ENCODE measurements at regions not wholly inside any gene's neighbourhood (a gene's known extent, or its start where the extent isn't known, plus 50 kb on each side); places are given as distances from the start of the nearest gene placed in this dataset.

GRCh38 chr1:67916140-67916886 lies 83.0 kb upstream of the GNG12 start (continued):
- TF ChIP-seq REST (IDR thresholded peaks at IDR 0.05; ENCODE audit: low read depth) (no peak), RAD21 (IDR thresholded peaks at IDR 0.05; ENCODE audit: low read depth) (no peak), SIN3A (IDR thresholded peaks at IDR 0.05; ENCODE audit: low read depth) (no peak)

GRCh38 chr1:67909776-67910175 lies 76.5 kb upstream of the GNG12 start:
- Histone ChIP-seq H3K9ac (ENCODE audit: low read length) (no peak overlapping the region), H4K20me1 (ENCODE audit: insufficient read depth) (no peaks in the 10 kb centered on the region), H3K9me3 (ENCODE audit: control insufficient read depth in 1 of 2, insufficient read depth in 1 of 2, low read depth in 1 of 2, low read length in 2 of 2) (no peaks in the 10 kb centered on the region), H3K27me3 (ENCODE audit: insufficient read depth, low read length) (no peaks in the 10 kb centered on the region), H3K4me3 (replicated peaks in 1 of 2; ENCODE audit: low read depth in 1 of 2, low read length in 2 of 2) (no peak overlapping the region), H3K4me2 (ENCODE audit: low read length) (no peak overlapping the region), H3K79me2 (ENCODE audit: insufficient read depth, low read length) (no peaks in the 10 kb centered on the region), H3K4me1 (ENCODE audit: control insufficient read depth in 1 of 2, insufficient read depth in 2 of 2, low read length in 2 of 2) (no peaks in the 10 kb centered on the region; a peak in 1 of 4 replicates), H2AFZ (ENCODE audit: low read depth, low read length, poor library complexity, severe bottlenecking) (no peak overlapping the region), H3K9me2 (ENCODE audit: insufficient read depth) (no peaks in the 10 kb centered on the region), H3K27ac (ENCODE audit: low read depth, low read length) (no peak overlapping the region), H3K36me3 (ENCODE audit: control insufficient read depth in 1 of 2, insufficient read depth in 2 of 2, low read length in 2 of 2) (no peaks in the 10 kb centered on the region)
- no TSS peak for BruUV-seq (replicated peaks)
- POLR2A ChIA-PET: no interaction called here
- intact Hi-C loops (cut with micrococcal nuclease): no loop called here
- CTCF ChIA-PET: no interaction called here
- ATAC-seq (no peak), DNase-seq (ENCODE audit: low read depth, low spot score) (no peak)
- RAD21 ChIA-PET (ENCODE audit: low non-redundant PET in 1 of 2, low total read pairs in 2 of 2, uncharacterized antibody in 2 of 2, unreplicated experiment in 2 of 2): no interaction called here
- TF ChIP-seq CEBPB (IDR thresholded peaks at IDR 0.05; ENCODE audit: low read depth) (no peak), POLR2A (IDR thresholded peaks at IDR 0.05; ENCODE audit: borderline replicate concordance, extremely low read depth, insufficient read depth, insufficient read length) (no peak), ZFX (IDR thresholded peaks at IDR 0.05) (no peak), ZBTB33 (IDR thresholded peaks at IDR 0.05; ENCODE audit: extremely low read depth, insufficient replicate concordance, low read length) (no peak), REST (IDR thresholded peaks at IDR 0.05; ENCODE audit: low read depth) (no peak), CBX3 (IDR thresholded peaks at IDR 0.05; ENCODE audit: low read depth) (no peak), FOSL1 (IDR thresholded peaks at IDR 0.05; ENCODE audit: low read depth) (no peak), CTCF (IDR thresholded peaks at IDR 0.05 in 2 of 3, conservative IDR thresholded peaks at IDR 0.05 in 1 of 3; ENCODE audit: borderline replicate concordance in 1 of 3, insufficient read depth in 1 of 3, low read depth in 2 of 3, low read length in 2 of 3) (no peak), ATF3 (IDR thresholded peaks at IDR 0.05) (no peak), ELF1 (IDR thresholded peaks at IDR 0.05; ENCODE audit: borderline replicate concordance, low read depth) (no peak), EZH2 (IDR thresholded peaks at IDR 0.05) (no peak)
